GM10266 (cell line): ENCODE measurements at regions not wholly inside any gene's neighbourhood (a gene's known extent, or its start where the extent isn't known, plus 50 kb on each side); places are given as distances from the start of the nearest gene placed in this dataset.

ENCODE experiments used
- DNase-seq: peaks from one replicate; pipeline ENCODE4 v3.0.0; 2012; ENCODE audit errors: extremely low spot score
- CTCF ChIP-seq: IDR thresholded peaks from 2 replicates; pipeline ENCODE4 v1.5.1; 2012; ENCODE audit warnings: mild to moderate bottlenecking, low read depth; ENCODE audit not compliant: control insufficient read depth, insufficient read depth; ENCODE audit errors: missing control alignments

- no peak for DNase-seq
These were observed 108.0 kb upstream of the HAAO start for GRCh38 chr2:42900289-42900891.

GRCh38 chr2:42897358-42897757 is 105.0 kb upstream of the HAAO start:
- DNase-seq, result no peak
- no peak for TF ChIP-seq CTCF

More at GRCh38 chr2:42900289-42900891, 108.0 kb upstream of the HAAO start:
- no peak for TF ChIP-seq CTCF

- TF ChIP-seq CTCF, result no peak
- no peak for DNase-seq
These were observed 103.4 kb upstream of the HAAO start for GRCh38 chr2:42895791-42896135.

GRCh38 chr2:42895134-42895790 is 102.9 kb upstream of the HAAO start:
- TF ChIP-seq CTCF, result no peak
- DNase-seq, result no peak

- no peak for TF ChIP-seq CTCF
- no peak for DNase-seq
These were observed 100.8 kb upstream of the HAAO start for GRCh38 chr2:42893047-42893758.

GRCh38 chr2:42890791-42891355 is 98.5 kb upstream of the HAAO start:
- no peak for DNase-seq
- TF ChIP-seq CTCF, result no peak
